ENCODE measurements at regions not wholly inside any gene's neighbourhood (a gene's known extent, or its start where the extent isn't known, plus 50 kb on each side); places are given as distances from the start of the nearest gene placed in this dataset.
"Not testable (repeated sequence)": the region's sequence is repeated elsewhere in the genome, so short reads cannot be mapped to it uniquely, and the experiment has no call there.

DNA sequence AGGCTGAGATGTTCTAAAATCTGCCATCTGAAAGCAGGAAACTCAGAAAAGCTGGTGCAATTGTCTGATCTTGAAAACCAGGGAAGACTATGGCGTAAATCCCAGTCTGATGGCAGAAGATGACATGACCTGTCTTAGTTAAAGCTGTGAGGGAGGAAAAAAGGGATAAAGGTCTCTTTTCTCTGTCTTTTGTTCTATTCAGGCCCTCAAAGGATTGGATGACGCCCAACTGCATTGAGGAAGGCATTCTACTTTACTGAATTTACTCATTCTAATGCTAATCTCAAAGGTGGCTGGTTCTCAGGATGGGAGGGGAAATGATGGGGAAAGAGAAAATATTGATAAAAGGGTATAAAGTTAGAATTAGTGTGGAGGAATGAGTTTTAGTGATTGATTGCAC is 312.8 kb upstream of the CTNND2 start:
- DNase-seq: no peak

DNA sequence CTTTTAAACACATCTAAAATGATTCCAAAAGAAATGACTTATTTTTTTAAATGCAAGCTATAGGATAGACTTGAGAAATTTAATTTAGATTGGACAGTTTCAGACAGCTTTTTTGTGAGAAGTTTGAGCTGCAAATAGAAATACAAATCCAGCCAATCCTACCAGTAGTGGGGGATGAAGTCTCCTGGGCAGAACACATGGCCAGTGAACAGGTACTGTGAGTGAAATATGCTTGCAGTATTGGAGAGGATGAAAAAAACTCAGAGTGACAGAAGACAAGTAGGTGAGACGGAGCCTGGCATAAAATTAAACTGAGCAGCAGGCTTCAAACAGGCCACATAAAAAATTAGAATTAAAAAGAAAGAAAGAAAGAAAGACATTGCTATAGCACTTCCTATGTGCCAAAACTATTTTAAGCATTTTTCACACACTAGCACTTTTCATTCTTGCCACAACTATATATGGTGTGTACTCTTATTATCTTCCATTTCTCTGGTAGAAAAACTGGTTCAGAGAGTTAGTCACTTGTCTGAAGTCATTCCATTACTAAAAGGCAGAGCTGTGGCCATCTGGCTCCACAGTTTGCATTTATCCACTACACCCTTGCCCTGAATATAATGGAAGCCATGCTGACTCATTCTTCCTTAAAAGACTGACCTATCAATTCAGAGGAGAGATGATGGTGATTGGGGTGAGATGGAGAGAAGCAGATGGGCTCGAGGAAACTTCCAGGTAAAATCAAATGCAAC is 310.2 kb upstream of the CTNND2 start:
- no peak for DNase-seq

DNA sequence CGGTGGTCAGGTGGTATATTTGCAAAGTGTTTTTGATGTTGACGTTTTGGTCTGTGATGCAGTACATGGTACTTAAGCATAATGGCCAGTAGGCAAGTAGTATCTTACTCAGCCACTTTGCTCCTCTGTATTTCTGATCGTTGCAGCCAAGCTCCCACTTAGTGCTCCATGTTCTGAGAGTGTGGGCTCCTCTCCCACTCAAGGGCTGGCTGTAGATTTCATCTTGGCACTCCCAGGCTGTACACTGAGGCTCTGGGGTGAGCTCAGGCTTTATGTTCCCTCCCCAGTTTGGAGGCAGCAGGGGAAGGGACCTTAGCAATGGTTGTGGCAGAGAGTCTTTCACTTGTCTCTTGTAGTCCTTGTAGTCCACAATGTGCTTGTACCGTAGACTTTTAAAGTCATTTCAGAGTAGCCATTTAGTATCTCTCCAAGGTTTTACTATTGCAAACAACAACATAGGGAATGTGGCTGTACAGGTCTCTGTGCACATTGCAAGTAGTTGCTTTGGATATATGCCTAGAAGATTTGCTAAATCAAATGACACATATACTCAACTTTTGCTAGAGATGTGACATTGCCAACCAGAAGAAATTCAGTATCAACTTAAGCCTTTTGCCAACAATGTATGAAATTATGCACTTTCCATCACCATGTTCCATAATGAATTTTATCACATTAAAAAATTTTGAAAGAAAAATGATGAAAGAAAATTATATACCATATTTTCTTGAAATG is 304.3 kb upstream of the CTNND2 start:
- no peak for DNase-seq

DNA sequence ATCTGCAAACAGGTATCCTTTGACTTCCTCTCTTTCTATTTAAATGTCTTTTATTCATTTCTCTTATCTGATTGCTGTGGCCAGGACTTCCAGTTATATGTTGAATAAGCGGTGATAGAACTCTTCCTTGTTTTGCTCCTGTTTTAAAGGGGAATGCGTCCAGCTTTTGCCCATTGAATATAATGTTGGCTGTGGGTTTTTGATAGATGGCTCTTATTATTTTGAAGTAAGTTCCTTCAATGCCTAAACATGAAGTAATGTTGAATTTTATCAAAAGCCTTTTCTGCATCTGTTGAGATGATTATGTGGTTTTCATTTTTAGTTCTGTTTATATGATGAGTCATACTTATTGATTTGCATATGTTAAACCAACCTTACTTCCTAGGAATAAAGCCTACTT is 300.5 kb upstream of the CTNND2 start:
- DNase-seq: no peak

DNA sequence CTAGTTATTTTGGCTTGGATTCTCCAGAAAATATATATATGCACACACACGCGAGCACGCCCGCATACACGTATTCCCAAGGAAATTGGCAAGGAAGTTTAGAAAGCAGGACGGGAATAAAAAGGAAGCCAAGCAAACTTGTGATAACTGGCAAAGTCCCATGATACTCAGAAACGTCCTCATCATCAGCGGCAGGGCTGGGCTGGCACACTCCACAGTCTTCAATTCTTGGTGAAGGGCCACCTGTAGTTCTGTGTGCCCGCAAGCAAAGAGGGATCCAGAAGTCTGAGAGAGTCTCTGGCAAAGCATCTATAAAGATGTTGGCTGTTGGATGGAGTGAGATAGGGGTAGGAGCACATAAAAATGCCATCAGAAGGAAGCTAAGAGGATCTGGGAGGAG is 289.3 kb upstream of the CTNND2 start:
- no peak for DNase-seq

DNA sequence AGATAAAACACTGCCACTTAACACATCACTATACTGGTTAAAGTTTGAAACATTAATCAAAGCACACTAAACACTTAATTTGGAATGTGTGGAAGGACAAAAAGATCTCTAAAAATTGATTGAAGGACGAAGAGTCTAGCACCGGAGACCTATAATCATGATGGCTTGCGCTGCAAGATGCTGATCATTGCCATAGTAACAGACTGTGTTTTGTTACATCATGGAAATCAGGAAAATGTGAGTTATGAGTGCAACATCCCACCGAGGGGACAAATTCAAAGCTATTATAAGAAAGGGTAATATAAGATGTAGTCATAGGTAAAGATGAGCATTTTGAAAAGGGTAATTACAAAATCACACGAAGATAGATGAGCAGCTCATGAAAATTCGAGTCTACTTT is 278.8 kb upstream of the CTNND2 start:
- DNase-seq: no peak

DNA sequence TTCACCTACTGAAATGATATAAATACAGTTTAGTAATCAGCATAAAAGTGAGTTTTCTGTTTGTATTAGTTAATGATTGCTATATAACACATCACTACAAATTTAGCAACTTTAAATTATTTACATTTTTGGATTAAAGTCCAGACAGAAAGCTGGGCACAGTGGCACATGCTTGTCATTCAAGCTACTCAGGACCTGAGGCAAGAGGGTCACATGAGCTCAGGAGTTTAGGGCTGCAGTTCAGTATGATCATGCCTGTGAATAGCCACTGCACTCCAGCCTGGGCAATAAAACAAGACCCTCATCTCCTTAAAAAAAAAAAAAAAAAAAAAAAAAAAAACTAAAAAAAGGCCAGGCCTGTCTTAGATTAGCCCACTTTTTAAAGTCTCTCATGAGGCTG is 273.6 kb upstream of the CTNND2 start:
- no peak for DNase-seq

DNA sequence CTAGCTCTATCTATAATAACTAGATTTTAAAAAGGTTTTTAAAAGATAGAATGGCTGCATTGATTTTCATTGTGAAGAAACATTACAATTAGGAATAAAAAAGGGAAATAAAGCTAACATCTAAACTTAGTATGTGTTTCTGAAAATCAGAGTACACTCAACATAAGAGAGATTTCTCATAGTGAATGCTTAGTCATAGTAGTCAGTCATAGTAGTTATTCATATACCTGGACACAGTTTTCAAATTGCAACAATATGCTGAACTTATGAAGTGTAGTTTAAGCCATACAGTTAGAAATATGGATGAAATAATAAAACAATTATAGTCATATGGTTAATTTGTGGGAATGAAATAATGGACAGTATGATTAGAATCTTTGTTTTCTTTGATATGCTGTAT is 273.0 kb upstream of the CTNND2 start:
- no peak for DNase-seq

DNA sequence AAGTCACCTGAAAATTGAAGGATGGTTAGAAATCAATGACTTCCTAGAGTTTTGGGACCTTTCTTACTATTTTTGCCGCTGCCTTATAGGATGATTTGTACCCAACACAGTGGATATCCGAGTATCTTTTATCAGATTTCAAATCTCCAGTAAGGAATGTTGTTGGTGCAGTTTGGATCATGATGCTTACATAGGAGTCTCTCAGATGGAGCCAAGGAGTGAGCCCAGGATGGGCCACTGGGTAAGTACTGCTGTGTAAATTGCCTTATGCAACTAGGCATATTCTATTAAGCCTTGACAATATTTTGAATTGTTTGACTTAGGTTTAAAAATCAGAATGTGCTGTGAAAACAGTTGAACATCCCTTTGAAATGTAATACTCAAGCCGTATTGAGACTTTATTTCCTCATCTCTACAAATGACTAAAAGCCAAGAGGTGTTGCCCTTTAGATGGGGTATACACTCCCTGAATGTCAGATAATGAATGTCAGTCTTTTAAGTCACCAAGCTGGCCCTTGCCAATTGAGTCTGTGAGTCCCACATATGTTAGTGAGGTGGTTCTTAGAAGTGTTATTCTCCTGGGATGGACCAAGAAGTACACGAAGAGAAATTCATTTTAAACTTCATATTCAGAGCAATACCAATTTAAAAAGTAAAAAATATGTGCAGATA is 271.8 kb upstream of the CTNND2 start:
- no peak for DNase-seq

DNA sequence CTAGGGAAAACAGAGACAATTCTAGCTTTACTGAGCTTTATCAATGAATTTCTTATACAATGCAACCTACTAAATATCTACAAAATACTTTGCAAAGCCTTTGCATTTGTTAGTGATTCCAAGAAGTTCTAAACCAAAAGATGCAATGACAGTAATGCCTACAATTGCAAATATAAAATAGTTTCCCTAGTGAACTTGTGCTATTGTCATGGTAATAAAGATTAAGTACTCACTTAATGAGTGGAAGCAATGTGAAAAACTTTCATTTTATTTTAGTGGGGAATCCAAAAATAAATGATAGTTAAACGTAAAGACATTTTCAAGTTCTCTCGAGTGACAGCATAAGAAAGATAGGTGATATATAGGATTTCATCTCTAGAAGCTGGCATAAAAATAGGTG is 270.5 kb upstream of the CTNND2 start:
- no peak for DNase-seq

DNA sequence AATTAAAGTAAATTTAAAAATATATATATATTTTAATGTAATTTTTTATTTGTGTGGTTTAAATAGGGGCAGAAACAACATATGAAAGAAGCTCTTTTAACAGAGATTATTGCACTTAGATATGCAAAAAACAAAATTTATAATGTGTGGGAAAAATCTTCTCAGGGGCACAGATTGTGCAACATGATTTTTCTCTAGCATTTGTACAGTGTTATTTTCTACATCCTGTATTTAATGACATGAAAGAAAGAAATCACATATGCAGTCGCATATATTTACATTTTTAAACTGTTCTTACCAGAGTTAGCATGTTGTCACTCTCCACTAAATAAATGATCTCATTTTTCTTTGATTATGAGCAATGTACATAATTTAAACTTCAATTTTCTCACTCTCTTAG is 265.3 kb upstream of the CTNND2 start:
- DNase-seq: no peak

DNA sequence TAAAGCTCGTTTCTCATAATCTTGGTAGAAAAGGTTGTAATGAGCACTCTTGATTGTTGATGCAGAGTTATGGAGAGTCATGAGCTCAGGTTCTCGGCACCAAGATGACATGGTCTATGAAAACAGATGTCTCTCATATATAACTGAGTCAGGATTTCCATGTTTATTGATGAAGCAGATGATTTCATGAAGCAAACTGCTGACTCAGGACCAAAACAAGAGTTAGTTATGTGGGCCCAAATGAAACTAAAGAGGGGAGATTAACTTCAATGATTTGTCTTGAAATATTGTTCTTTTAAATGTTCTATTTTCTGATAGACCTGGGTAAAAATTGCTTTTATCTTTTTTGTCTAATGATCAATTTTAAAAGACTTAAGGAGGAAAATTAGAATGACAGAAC is 258.6 kb upstream of the CTNND2 start:
- DNase-seq: no peak

DNA sequence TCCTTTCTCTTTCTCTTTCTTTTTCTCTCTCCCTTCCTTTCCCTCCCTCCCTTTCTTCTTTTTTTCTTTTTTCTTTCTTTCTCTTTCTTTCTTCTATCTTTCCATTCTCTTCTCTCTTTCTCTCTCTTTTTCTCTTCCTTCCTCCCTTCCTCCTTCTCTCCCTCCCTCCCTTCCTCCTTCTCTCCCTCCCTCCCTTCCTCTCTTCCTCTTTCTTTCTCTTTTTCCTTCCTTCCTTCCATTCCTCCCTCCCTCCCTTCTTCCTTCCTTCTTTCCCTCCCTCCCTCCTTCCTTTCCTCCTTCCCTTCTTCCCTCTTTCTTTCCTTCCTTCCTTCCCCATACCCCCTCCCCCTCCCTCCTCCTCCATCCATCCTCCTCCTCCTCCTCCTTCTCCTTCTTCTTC is 243.3 kb upstream of the CTNND2 start:
- no peak for DNase-seq

DNA sequence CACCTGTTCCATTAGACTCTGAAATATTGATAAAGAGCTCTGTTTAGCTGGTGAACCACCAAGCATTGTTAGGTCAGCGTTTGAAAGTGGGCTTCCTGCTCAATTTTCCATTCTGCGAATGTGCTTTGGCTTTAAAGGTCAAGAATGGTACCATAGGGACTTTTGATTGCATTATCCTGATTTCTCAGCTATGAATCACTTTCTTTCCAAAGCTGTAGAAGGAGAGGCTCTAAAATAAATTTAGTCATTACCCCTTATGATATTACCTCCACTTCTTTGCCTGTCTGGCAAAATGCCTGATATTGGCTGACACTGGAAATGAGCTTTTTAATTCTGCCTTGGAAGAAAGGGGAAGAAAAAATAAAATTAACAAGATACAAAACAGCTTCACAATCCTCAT is 237.2 kb upstream of the CTNND2 start:
- no peak for DNase-seq

DNA sequence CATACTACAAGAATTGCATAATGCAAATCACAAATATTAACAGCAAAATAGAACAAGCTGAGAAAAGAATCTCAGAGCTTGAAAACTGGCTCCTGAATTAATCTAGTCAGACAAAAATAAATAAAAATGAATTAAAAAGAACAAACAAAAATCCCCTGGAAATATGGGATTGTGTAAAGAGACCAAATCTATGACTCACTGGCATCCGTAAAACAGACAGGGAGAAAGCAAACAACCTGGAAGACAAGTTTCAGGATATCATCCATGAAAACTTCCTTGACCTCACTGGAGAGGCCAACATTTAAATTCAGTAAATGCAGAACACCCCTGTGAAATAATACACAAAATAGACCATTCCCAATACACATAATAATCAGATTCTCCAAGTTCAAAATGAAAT is 229.3 kb upstream of the CTNND2 start:
- no peak for DNase-seq

DNA sequence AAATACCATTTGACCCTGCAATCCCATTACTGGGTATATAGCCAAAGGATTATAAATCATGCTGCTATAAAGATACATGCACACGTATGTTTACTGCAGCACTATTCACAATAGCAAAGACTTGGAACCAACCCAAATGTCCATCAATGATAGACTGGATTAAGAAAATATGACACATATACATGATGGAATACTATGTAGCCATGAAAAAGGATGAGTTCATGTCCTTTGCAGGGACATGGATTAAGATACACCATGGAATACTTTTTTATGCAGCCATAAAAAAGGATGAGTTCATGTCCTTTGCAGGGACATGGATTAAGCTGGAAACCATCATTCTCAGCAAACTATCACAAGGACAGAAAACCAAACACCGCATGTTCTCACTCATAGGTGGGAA is 226.8 kb upstream of the CTNND2 start:
- DNase-seq: not testable (repeated sequence)

DNA sequence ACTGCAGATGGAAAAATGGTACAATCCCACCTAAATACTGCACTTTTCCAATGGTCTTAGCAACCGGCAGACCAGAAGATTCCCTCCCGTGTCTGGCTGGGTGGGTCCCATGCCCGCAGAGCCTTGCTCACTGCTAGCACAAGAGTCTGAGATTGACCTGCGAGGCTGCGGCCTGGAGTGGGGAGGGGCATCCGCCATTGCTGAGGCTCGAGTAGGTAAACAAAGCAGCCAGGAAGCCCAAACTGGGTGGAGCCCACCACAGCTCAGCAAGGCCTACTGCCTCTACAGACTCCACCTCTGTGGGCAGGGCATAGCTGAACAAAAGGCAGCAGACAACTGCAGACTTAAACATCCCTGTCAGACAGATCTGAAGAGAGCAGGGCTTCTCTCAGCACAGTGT is 221.6 kb upstream of the CTNND2 start:
- no peak for DNase-seq

DNA sequence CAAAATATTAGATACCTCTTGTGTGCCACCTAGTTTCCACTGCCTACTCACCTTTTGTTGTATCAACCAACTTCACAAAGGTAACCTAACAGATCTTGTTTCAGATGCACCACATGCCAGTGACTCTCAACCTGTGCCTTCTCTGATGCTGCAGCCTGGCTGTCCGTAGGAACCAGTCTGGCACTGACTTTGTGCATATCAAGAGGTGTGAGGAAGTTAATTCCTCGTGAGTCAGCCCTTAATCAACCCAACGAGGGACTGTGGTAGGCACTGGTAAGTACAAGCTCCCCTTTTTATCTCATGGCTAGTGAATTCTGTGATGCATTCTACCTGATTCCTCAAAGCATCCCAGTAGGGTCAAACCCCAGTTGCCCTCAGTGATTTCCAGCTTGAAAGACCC is 215.4 kb upstream of the CTNND2 start:
- no peak for DNase-seq

DNA sequence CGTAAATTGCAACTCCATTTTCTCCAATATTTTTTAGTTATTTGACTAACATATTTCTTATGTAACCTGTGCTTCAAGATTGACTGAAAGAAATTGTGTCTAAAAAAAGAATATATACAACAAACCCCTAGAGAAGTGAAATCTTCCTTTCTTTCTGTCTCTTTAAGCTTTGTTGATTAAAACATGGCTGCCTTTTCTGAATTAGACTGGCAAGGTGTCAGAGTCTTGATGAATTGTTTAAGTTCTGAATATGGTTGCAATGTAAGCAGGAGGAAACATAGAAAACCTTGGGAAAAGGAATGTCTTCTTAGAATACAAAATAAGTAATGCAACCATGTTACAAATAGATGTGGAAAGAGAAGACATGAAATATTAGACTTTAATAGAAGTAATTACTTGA is 209.8 kb upstream of the CTNND2 start:
- DNase-seq: no peak

DNA sequence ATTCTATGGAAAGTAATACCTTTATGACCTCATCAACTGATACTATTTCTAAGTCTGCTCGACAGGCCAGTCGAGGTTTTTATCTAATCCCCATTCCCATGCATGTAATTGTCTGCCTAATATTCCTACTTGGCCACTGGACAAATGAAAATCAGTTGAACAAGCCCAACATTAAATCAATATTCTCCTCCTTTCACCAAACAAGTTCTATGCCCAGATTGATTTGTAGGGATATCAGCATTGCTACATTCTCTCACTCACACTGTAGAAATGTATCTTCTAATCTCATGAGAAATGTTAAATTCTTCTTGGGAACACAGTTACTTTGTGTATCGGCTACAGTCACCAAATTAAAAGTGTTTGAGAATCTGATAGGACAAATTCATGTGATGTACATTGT is 208.8 kb upstream of the CTNND2 start:
- DNase-seq: no peak

DNA sequence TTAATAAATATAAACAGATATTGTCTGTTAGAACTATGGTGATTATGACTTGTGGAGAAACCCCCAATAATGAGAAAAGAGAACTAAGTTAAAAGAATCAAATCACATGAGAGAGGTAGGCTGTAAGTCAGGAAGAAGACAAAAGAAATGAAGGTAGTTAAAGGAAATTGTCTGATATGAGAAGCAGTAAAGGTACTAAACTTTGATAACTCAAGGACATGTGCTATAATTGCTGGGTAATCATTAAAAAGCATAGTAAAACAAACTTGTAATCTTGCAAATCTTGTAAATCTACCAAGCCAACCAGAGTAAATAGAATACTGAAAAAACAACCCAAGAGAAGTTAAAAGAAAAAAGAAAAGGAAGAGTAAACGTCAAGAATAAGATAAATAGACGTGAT is 207.0 kb upstream of the CTNND2 start:
- DNase-seq: no peak

DNA sequence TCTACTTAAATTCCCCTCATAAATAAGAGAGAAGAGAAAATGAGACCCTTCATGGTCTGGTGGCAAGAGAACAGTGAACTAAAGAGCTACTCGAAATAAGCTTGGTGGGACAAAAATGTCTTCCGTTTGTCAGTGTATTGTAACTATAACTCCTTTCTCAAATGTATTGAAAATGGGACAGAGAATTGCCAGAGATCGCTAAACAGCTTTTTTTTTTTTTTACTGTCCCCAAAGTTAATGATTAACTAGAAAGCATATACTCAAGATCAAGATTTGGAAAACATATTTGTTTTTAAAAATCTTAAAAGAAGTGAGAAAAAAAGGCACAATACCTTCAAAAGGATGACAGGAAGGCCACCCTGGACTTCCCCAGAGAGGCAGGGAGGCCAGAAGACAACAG is 206.4 kb upstream of the CTNND2 start:
- no peak for DNase-seq

DNA sequence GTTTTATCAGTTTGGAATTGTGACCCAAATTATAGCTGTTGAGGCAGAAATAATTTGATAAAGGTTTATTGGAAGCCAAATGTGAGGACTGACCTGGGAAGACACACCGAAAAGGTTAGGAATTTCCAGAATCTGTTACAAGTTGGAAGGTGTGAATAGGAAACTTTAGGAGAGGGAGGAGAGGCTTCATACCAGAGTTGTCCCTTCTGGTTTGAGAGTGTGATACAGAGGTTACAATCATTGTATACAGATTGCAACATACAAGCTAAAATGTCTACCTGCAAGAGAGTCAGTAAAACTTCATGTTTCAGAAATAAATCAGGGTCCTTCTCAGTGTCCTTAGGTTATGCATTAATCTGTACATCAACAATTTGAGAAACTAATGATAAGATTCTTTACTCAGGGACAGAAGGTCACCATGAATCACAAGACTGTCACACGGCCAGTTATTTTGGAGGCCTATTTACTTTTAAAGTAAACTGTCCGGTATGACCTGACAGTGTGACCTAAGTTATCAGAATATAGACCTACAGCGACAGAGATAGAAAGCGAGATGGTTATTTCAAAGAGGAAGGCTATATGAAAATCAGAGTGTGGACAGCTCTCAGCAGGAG is 204.9 kb upstream of the CTNND2 start:
- no peak for DNase-seq

DNA sequence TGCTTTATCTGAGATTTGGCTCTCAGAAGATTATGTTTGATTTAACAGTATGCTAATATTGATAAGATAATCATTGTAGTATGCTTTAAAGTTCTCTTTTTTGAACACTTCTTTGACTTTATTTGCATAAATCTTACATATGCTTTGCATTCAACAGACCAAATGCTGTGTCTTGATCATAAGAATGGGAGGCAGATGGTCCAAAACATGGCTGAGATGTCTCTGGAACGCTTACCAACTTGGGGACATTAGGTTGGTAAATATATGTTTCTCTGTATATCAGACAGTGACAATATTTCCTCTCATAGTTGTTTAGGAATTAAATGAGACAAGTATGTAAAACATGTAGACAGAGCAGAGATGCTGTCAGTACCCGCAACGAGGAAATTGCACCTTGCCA is 197.9 kb upstream of the CTNND2 start:
- DNase-seq: no peak

Data from fibroblast of skin of scalp (primary cell).